K562 (cell line): ENCODE measurements at regions not wholly inside any gene's neighbourhood (a gene's known extent, or its start where the extent isn't known, plus 50 kb on each side); places are given as distances from the start of the nearest gene placed in this dataset.

ENCODE experiments used
- ATAC-seq: fragments of 200-7000 bp; cut with Tn5 transposase; 3 replicates; pipeline ENCODE4 v1.9.1; 2020; ENCODE audit warnings: moderate library complexity
- BruUV-seq: library from RNA; stranded (reverse); fragments of 400-500 nt; replicated peaks from 2 replicates; lab custom pipeline; 2021; lab: Mats Ljungman, UMichigan
- CTCF ChIA-PET: fragments of 300-600 bp; formaldehyde crosslinking; extraction: SDS; loops from one replicate; lab custom pipeline; 2021; ENCODE audit warnings: low intra/inter-chr PET ratio; lab: Yijun Ruan, JAX
- POLR2A ChIA-PET: fragments of 300-600, 350-650 bp; sonication (Branson Sonifier 250); formaldehyde crosslinking; extraction: SDS; loops from one replicate; lab custom pipeline; 2021; ENCODE audit warnings: antibody characterized with exemption, inconsistent platforms; lab: Yijun Ruan, JAX
- DNase-seq, 4 experiments: peaks; one replicate each; pipeline versions ENCODE4 v3.0.0 to v3.0.0-alpha.2; 2011 to 2018; ENCODE audit warnings: low spot score in 3 of 4, mixed read lengths in 3 of 4; ENCODE audit errors: extremely low read depth in 1 of 4
- FAIRE-seq: peaks from 2 replicates; lab custom pipeline; 2011; peaks lifted over from hg19 to GRCh38; lab: Jason Lieb, UNC
- H2AFZ ChIP-seq: 2 replicates; pipeline ENCODE4 v1.6.0; 2011; ENCODE audit warnings: low read depth, low read length, control low read depth, inconsistent platforms
- H3K27ac ChIP-seq: fragments of 200-600 bp; 3 replicates; pipeline ENCODE4 v1.8.0; 2011; ENCODE audit warnings: low read depth, mild to moderate bottlenecking, control low read depth, inconsistent platforms, low read length, moderate library complexity, mixed read lengths; ENCODE audit errors: extremely low read depth
- H3K27me3 ChIP-seq, 2 experiments: fragments of 300-600 bp in 1 of 2; 2 replicates in 1 of 2; 3 replicates in 1 of 2; pipeline versions ENCODE4 v1.6.0 to v1.8.0; 2011; ENCODE audit warnings: inconsistent platforms in 2 of 2, low read length in 2 of 2, mild to moderate bottlenecking in 1 of 2, mixed read lengths in 1 of 2, moderate library complexity in 1 of 2; ENCODE audit not compliant: control insufficient read depth in 2 of 2, insufficient read depth in 2 of 2
- H3K36me3 ChIP-seq: fragments of 300-600 bp; 3 replicates; pipeline ENCODE4 v1.8.0; 2011; ENCODE audit warnings: mild to moderate bottlenecking, low read length, inconsistent platforms; ENCODE audit not compliant: control insufficient read depth, insufficient read depth
- H3K4me1 ChIP-seq, 2 experiments: fragments of 200-600 bp in 1 of 2; replicated peaks in 1 of 2; 2 replicates in 1 of 2; 3 replicates in 1 of 2; pipeline versions ENCODE4 v1.5.1 to v1.8.0; 2011; ENCODE audit warnings: inconsistent platforms in 2 of 2, low read length in 2 of 2, mild to moderate bottlenecking in 1 of 2, mixed read lengths in 1 of 2, moderate library complexity in 1 of 2; ENCODE audit not compliant: control insufficient read depth in 2 of 2, insufficient read depth in 2 of 2
- H3K4me2 ChIP-seq: 2 replicates; pipeline ENCODE4 v1.6.1; 2011; ENCODE audit warnings: low read length, control low read depth, inconsistent platforms, mixed read lengths; ENCODE audit not compliant: insufficient read depth
- H3K4me3 ChIP-seq: fragments of 200-600 bp; sonication (generic), shearing (Covaris generic); 2 replicates; pipeline ENCODE4 v1.5.1; 2016; ENCODE audit warnings: control low read depth, inconsistent platforms
- H3K79me2 ChIP-seq: fragments of 200-600 bp; 3 replicates; pipeline ENCODE4 v1.8.0; 2011; ENCODE audit warnings: low read length, inconsistent platforms; ENCODE audit not compliant: control insufficient read depth, insufficient read depth
- H3K9ac ChIP-seq, 2 experiments: 2 replicates each; pipeline versions ENCODE4 v1.6.0 to v1.6.1; 2011; ENCODE audit warnings: low read depth in 2 of 2, low read length in 2 of 2, control low read depth in 1 of 2, inconsistent platforms in 1 of 2, mild to moderate bottlenecking in 1 of 2, mixed read lengths in 1 of 2; ENCODE audit not compliant: insufficient read depth in 1 of 2
- H3K9me1 ChIP-seq: one replicate; pipeline ENCODE4 v1.6.0; 2011; ENCODE audit warnings: inconsistent platforms, mild to moderate bottlenecking, low read length, moderate library complexity; ENCODE audit not compliant: control insufficient read depth, insufficient read depth
- H3K9me3 ChIP-seq: replicated peaks from 2 replicates; pipeline ENCODE4 v1.5.1; 2011; ENCODE audit warnings: low read depth, low read length, inconsistent platforms; ENCODE audit not compliant: control insufficient read depth, insufficient read depth
- H4K20me1 ChIP-seq: replicated peaks from 2 replicates; pipeline ENCODE4 v1.6.1; 2011; ENCODE audit warnings: low read length, inconsistent platforms, mixed read lengths; ENCODE audit not compliant: control insufficient read depth, insufficient read depth
- EWSR1 ChIP-seq: fragments of 450-650 bp; IDR thresholded peaks from 2 replicates; pipeline ENCODE4 v1.6.1; 2018; ENCODE audit warnings: borderline replicate concordance, mild to moderate bottlenecking, low read depth, moderate library complexity; ENCODE audit not compliant: partially characterized antibody
- HMGN3 ChIP-seq: IDR thresholded peaks from 2 replicates; pipeline ENCODE4 v1.6.1; 2011; ENCODE audit warnings: borderline replicate concordance, low read depth, mild to moderate bottlenecking, mixed read lengths, low read length; ENCODE audit not compliant: insufficient read length; ENCODE audit errors: extremely low read depth
- KDM2B ChIP-seq: fragments of 250-450 bp; sonication (Bioruptor Pico); IDR thresholded peaks from 2 replicates; pipeline ENCODE4 v1.8.0; 2021; ENCODE audit warnings: mild to moderate bottlenecking, moderate library complexity
- PTBP1 ChIP-seq: fragments of 200-400 bp; formaldehyde crosslinking; IDR thresholded peaks from 2 replicates; pipeline ENCODE4 v1.6.1; 2017; ENCODE audit warnings: low read depth, low read length
- PTRF ChIP-seq: fragments of 450-650 bp; IDR thresholded peaks from 2 replicates; pipeline ENCODE4 v1.6.1; 2016; ENCODE audit warnings: mild to moderate bottlenecking, missing genetic modification characterization, missing compliant biosample characterization
- TBL1XR1 ChIP-seq, 2 experiments: IDR thresholded peaks; 2 replicates each; pipeline ENCODE4 v1.6.1; 2012; ENCODE audit warnings: improper control_type of control experiment in 2 of 2, low read length in 2 of 2, mild to moderate bottlenecking in 1 of 2
- ZNF134 ChIP-seq: fragments of 250-450 bp; sonication (Bioruptor Pico); conservative IDR thresholded peaks from 2 replicates; pipeline ENCODE4 v1.4.0; 2020
- ZNF445 ChIP-seq: fragments of 250-450 bp; sonication (Bioruptor Pico); IDR thresholded peaks from 2 replicates; pipeline ENCODE4 v1.4.0; 2020; ENCODE audit warnings: low read depth, mild to moderate bottlenecking, moderate library complexity
- WGBS: fragments of 100-300 bp; shearing (Covaris generic); methylation state at CpG from one replicate; pipeline ENCODE4 v1.1.6; 2016; ENCODE audit warnings: low coverage, mixed read lengths; ENCODE audit not compliant: insufficient coverage; ENCODE audit errors: missing lambda C conversion rate; 5-methylcytosine and 5-hydroxymethylcytosine counted together
- in situ Hi-C: fragments of 300-500 bp; cut with MboI; formaldehyde crosslinking; loops from 4 replicates; pipeline ENCODE4 v1.15.0; 2018; ENCODE audit warnings: inconsistent platforms, mixed read lengths
- intact Hi-C: fragments of 100-400 bp; cut with micrococcal nuclease; formaldehyde crosslinking; loops from 2 replicates; pipeline ENCODE4 v1.14.2; 2022
- TF ChIP-seq, protein P1 (sequence below): fragments of 450-650 bp; formaldehyde crosslinking; IDR thresholded peaks from 2 replicates; pipeline ENCODE4 v1.4.0; 2020; ENCODE audit warnings: mild to moderate bottlenecking, moderate library complexity
- TF ChIP-seq, protein P2 (sequence below), 2 experiments: fragments of 450-650 bp in 1 of 2; IDR thresholded peaks; 2 replicates each; pipeline ENCODE4 v1.6.1; 2011 to 2017; ENCODE audit warnings: low read depth in 2 of 2, antibody characterized with exemption in 1 of 2, borderline replicate concordance in 1 of 2, low read length in 1 of 2, mild to moderate bottlenecking in 1 of 2, mixed read lengths in 1 of 2; ENCODE audit not compliant: control insufficient read depth in 1 of 2
- TF ChIP-seq, protein P3 (sequence below), 3 experiments: IDR thresholded peaks in 2 of 3; conservative IDR thresholded peaks in 1 of 3; 2 replicates each; pipeline ENCODE4 v1.5.1; 2011 to 2012; ENCODE audit warnings: low read length in 3 of 3, mild to moderate bottlenecking in 3 of 3, control low read depth in 2 of 3, improper control_type of control experiment in 1 of 3, inconsistent platforms in 1 of 3, low read depth in 1 of 3, mixed read lengths in 1 of 3, moderate library complexity in 1 of 3; ENCODE audit not compliant: insufficient read depth in 2 of 3
- TF ChIP-seq, protein P4 (sequence below), 2 experiments: fragments of 450-650 bp in 1 of 2; sonication (generic) in 1 of 2; formaldehyde crosslinking; conservative IDR thresholded peaks; 2 replicates each; pipeline versions ENCODE4 v1.4.0 to v1.8.1; 2020 to 2022; ENCODE audit warnings: mild to moderate bottlenecking in 1 of 2, missing genetic modification reagents in 1 of 2

DNA sequence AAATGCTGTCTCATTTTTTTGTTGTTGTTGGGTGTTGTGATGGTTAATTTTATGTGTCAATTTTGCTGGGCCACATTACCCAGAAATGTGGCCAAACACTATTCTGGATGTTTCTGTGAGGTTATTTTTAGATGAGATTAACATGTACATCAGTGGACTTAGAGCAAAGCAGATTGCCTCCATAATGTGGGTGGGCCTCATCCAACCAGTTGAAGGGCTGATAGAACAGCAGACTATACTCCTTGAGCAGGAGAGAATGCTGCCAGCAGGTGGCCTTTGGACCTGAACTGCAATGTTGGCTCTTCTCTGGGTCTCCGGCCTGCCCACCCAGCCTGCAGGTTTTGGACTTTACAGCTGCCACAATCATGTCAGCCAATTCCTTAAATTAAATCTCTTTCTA, 169.0 kb downstream of the FTCDNL1 start:
- in situ Hi-C loops = no loop called here
- TF ChIP-seq ZNF134 (CRISPR knock-in tag) = peak; percentile 92
- TF ChIP-seq HMGN3 = no peak
- TF ChIP-seq PTRF (tag) = no peak
- no peak for TF ChIP-seq KDM2B
- TF ChIP-seq, protein P1, sequence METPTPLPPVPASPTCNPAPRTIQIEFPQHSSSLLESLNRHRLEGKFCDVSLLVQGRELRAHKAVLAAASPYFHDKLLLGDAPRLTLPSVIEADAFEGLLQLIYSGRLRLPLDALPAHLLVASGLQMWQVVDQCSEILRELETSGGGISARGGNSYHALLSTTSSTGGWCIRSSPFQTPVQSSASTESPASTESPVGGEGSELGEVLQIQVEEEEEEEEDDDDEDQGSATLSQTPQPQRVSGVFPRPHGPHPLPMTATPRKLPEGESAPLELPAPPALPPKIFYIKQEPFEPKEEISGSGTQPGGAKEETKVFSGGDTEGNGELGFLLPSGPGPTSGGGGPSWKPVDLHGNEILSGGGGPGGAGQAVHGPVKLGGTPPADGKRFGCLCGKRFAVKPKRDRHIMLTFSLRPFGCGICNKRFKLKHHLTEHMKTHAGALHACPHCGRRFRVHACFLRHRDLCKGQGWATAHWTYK = no peak
- no peak for TF ChIP-seq ZNF445 (CRISPR knock-in tag)
- TF ChIP-seq PTBP1 = no peak
- TF ChIP-seq, protein P2, sequence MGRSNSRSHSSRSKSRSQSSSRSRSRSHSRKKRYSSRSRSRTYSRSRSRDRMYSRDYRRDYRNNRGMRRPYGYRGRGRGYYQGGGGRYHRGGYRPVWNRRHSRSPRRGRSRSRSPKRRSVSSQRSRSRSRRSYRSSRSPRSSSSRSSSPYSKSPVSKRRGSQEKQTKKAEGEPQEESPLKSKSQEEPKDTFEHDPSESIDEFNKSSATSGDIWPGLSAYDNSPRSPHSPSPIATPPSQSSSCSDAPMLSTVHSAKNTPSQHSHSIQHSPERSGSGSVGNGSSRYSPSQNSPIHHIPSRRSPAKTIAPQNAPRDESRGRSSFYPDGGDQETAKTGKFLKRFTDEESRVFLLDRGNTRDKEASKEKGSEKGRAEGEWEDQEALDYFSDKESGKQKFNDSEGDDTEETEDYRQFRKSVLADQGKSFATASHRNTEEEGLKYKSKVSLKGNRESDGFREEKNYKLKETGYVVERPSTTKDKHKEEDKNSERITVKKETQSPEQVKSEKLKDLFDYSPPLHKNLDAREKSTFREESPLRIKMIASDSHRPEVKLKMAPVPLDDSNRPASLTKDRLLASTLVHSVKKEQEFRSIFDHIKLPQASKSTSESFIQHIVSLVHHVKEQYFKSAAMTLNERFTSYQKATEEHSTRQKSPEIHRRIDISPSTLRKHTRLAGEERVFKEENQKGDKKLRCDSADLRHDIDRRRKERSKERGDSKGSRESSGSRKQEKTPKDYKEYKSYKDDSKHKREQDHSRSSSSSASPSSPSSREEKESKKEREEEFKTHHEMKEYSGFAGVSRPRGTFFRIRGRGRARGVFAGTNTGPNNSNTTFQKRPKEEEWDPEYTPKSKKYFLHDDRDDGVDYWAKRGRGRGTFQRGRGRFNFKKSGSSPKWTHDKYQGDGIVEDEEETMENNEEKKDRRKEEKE (IDR thresholded peaks at IDR 0.05; ENCODE audit: borderline replicate concordance in 1 of 2, control insufficient read depth in 1 of 2, low read depth in 2 of 2, low read length in 1 of 2) = no peak
- no peak for TF ChIP-seq EWSR1
- TF ChIP-seq TBL1XR1 (IDR thresholded peaks at IDR 0.05; ENCODE audit: low read length in 2 of 2) = no peak
- TF ChIP-seq, protein P3, sequence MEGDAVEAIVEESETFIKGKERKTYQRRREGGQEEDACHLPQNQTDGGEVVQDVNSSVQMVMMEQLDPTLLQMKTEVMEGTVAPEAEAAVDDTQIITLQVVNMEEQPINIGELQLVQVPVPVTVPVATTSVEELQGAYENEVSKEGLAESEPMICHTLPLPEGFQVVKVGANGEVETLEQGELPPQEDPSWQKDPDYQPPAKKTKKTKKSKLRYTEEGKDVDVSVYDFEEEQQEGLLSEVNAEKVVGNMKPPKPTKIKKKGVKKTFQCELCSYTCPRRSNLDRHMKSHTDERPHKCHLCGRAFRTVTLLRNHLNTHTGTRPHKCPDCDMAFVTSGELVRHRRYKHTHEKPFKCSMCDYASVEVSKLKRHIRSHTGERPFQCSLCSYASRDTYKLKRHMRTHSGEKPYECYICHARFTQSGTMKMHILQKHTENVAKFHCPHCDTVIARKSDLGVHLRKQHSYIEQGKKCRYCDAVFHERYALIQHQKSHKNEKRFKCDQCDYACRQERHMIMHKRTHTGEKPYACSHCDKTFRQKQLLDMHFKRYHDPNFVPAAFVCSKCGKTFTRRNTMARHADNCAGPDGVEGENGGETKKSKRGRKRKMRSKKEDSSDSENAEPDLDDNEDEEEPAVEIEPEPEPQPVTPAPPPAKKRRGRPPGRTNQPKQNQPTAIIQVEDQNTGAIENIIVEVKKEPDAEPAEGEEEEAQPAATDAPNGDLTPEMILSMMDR (IDR thresholded peaks at IDR 0.05 in 2 of 3, conservative IDR thresholded peaks at IDR 0.05 in 1 of 3; ENCODE audit: insufficient read depth in 2 of 3, low read depth in 1 of 3, low read length in 3 of 3) = 0 out of 6 replicates have a peak, but pooled peaks of 1 of the 3 experiments have one; percentile 9
- TF ChIP-seq, protein P4, sequence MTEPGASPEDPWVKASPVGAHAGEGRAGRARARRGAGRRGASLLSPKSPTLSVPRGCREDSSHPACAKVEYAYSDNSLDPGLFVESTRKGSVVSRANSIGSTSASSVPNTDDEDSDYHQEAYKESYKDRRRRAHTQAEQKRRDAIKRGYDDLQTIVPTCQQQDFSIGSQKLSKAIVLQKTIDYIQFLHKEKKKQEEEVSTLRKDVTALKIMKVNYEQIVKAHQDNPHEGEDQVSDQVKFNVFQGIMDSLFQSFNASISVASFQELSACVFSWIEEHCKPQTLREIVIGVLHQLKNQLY (CRISPR knock-in tag; conservative IDR thresholded peaks at IDR 0.05) = no peak
- Histone ChIP-seq H3K9ac (no peak overlapping the region), H3K79me2 (no peaks in the 10 kb centered on the region), H3K27ac (no peak overlapping the region), H4K20me1 (no peaks in the 10 kb centered on the region), H2AFZ (no peak overlapping the region), H3K9me3 (no peaks in the 10 kb centered on the region), H3K9me1 (no peaks in the 10 kb centered on the region), H3K4me3 (no peak overlapping the region), H3K27me3 (no peaks in the 10 kb centered on the region), H3K4me1 (no peaks in the 10 kb centered on the region), H3K36me3 (no peaks in the 10 kb centered on the region), H3K4me2 (no peak overlapping the region)
- BruUV-seq = no TSS peak
- intact Hi-C loops = no loop called here
- POLR2A ChIA-PET = no interaction called here
- WGBS = 17% methylated on average over 1 of the region's 1 CpG
- DNase-seq = no peak
- CTCF ChIA-PET = no interaction called here
- no peak for ATAC-seq
- FAIRE-seq = no peak
